A549 (cell line): ENCODE measurements at regions not wholly inside any gene's neighbourhood (a gene's known extent, or its start where the extent isn't known, plus 50 kb on each side); places are given as distances from the start of the nearest gene placed in this dataset.

Experiments
- ATAC-seq, 2 experiments: fragments of 200-7000 bp in 1 of 2; fragments of >200 bp in 1 of 2; cut with Nextera tagmentation in 1 of 2; cut with Tn5 transposase in 1 of 2; 3 replicates each; pipeline versions ENCODE4 v1.8.0 to v1.9.1; 2018 to 2020; ENCODE audit warnings: mild to moderate bottlenecking in 1 of 2, moderate library complexity in 1 of 2
- CTCF ChIA-PET: fragments of 300-600 bp; sonication (Branson Sonifier 250); formaldehyde crosslinking; extraction: SDS; loops from one replicate; lab custom pipeline; 2021; ENCODE audit warnings: antibody characterized with exemption, inconsistent platforms; lab: Yijun Ruan, JAX
- POLR2A ChIA-PET: fragments of 350-600 bp; formaldehyde crosslinking; extraction: SDS; loops from one replicate; lab custom pipeline; 2021; ENCODE audit warnings: antibody characterized with exemption, inconsistent platforms; lab: Yijun Ruan, JAX
- DNase-seq, 2 experiments: peaks; one replicate each; pipeline versions ENCODE4 v3.0.0 to v3.0.0-alpha.2; 2011 to 2016; ENCODE audit warnings: low read depth in 1 of 2, low spot score in 1 of 2
- FAIRE-seq: peaks from 2 replicates; lab custom pipeline; 2011; peaks lifted over from hg19 to GRCh38; lab: Jason Lieb, UNC
- H3K27ac ChIP-seq, 2 experiments: fragments of >200 bp; sonication (Bioruptor Twin); formaldehyde crosslinking; 3 replicates each; pipeline ENCODE4 v1.5.1; 2016 to 2017
- H3K4me1 ChIP-seq: fragments of >200 bp; sonication (Bioruptor Twin); formaldehyde crosslinking; 3 replicates; pipeline ENCODE4 v1.6.1; 2016
- H3K4me2 ChIP-seq: fragments of >200 bp; sonication (Bioruptor Twin); formaldehyde crosslinking; 3 replicates; pipeline ENCODE4 v1.6.1; 2016
- H3K4me3 ChIP-seq: fragments of >200 bp; sonication (Bioruptor Twin); formaldehyde crosslinking; 3 replicates; pipeline ENCODE4 v1.5.1; 2016
- H3K9me3 ChIP-seq: fragments of >200 bp; sonication (Bioruptor Twin); formaldehyde crosslinking; 3 replicates; pipeline ENCODE4 v1.6.1; 2016
- BHLHE40 ChIP-seq: IDR thresholded peaks from 2 replicates; pipeline ENCODE4 v1.6.1; 2012; ENCODE audit warnings: low read depth, low read length, inconsistent platforms
- CHD2 ChIP-seq: fragments of 150-350 bp; IDR thresholded peaks from 2 replicates; pipeline ENCODE4 v1.6.1; 2014; ENCODE audit warnings: low read length; ENCODE audit not compliant: partially characterized antibody
- FOSL2 ChIP-seq, 2 experiments: fragments of 450-650 bp in 1 of 2; fragments of >200 bp in 1 of 2; sonication (Bioruptor Twin) in 1 of 2; formaldehyde crosslinking; IDR thresholded peaks; 2 replicates each; pipeline versions ENCODE4 v1.5.0 to v1.6.1; 2016 to 2020; ENCODE audit warnings: mild to moderate bottlenecking in 1 of 2, moderate library complexity in 1 of 2
- KDM1A ChIP-seq: fragments of 200-600 bp; sonication (generic); IDR thresholded peaks from 2 replicates; pipeline ENCODE4 v1.6.1; 2016; ENCODE audit warnings: low read depth, mild to moderate bottlenecking
- KDM5A ChIP-seq: fragments of 200-600 bp; sonication (generic); IDR thresholded peaks from 2 replicates; pipeline ENCODE4 v1.6.1; 2016; ENCODE audit warnings: antibody characterized with exemption, mild to moderate bottlenecking
- NFE2L2 ChIP-seq: fragments of 150-350 bp; conservative IDR thresholded peaks from 2 replicates; pipeline ENCODE4 v1.6.1; 2014; ENCODE audit warnings: low read length
- NR3C1 ChIP-seq: fragments of >200 bp; sonication (Bioruptor Twin); formaldehyde crosslinking; IDR thresholded peaks from 3 replicates; pipeline ENCODE4 v1.6.1; 2017
- WGBS: methylation state at CpG from one replicate; pipeline ENCODE4 v1.1.6; 2017; ENCODE audit errors: missing lambda C conversion rate; 5-methylcytosine and 5-hydroxymethylcytosine counted together
- small RNA-seq, 6 experiments: library from RNA; depleted of rRNA; stranded (forward); fragments of <200 nt; gene quantifications; one replicate each; pipeline ENCODE3, GENCODE V24; 2012
- TF ChIP-seq, protein P1 (sequence below): fragments of >200 bp; sonication (Bioruptor Twin); formaldehyde crosslinking; IDR thresholded peaks from 2 replicates; pipeline ENCODE4 v1.6.1; 2016
- TF ChIP-seq, protein P2 (sequence below): fragments of >200 bp; sonication (Bioruptor Twin); formaldehyde crosslinking; IDR thresholded peaks from 3 replicates; pipeline ENCODE4 v1.6.1; 2016
- TF ChIP-seq, protein P3 (sequence below): IDR thresholded peaks from 2 replicates; pipeline ENCODE4 v1.6.1; 2012; ENCODE audit warnings: low read depth, borderline replicate concordance

DNA sequence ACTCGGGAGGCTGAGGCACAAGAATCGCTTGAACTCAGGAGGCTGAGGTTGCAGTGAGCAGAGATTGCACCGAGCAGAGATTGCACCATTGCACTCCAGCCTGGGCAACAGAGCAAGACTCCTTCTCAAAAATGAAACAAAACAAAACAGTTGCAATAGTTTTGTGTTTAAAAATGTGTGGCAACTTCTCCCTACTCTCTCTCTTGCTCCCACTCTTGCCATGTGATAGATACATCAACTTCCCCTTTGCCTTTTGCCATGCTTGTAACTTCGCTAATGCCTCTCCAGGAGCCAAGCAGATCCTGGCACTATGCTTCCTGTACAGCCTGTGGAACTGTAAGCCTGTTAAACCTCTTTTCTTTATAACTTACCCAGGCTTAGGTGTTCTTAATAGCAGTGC lies 52.5 kb upstream of the INTU start (continued):
- TF ChIP-seq, protein P1, sequence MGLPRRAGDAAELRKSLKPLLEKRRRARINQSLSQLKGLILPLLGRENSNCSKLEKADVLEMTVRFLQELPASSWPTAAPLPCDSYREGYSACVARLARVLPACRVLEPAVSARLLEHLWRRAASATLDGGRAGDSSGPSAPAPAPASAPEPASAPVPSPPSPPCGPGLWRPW: no peak

DNA sequence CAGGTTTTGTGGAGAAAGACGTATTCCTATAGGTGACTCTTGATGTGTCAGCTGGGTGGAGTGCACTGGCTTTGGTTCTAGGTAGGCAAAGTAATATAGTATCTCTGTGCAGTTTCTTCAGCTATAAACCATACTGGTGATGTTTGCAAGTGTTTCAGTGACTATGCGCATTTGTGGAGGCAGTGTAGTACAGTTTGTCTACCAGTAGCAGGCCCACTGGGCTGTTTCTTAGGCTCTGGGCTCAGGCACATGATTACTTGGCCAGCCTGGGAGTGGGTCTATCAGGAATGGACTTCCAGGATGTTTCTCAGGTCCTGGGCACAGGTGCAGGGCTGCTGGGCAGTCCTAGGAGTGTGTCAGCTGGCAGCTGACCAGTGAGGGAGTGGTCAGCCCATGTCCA lies 51.9 kb upstream of the INTU start:
- ATAC-seq: peak in 1 of 2 experiments; percentile 60; a peak in 3 of 6 replicates
- ChIA-PET CTCF (no interaction called here), POLR2A (no interaction called here)
- H3K4me2 ChIP-seq: no peak overlapping the region
- WGBS: 50% methylated on average over 1 of the region's 2 CpGs
- DNase-seq: peak in 1 of 2 experiments; percentile 4
- H3K9me3 ChIP-seq: no peaks in the 10 kb centered on the region
- TF ChIP-seq KDM5A (no peak), KDM1A (no peak), BHLHE40 (no peak), CHD2 (no peak), NFE2L2 (no peak), FOSL2 (IDR thresholded peaks at IDR 0.05) (no peak), FOSL2 (CRISPR knock-in tag; IDR thresholded peaks at IDR 0.05) (no peak), NR3C1 (no peak)
- TF ChIP-seq, protein P2, sequence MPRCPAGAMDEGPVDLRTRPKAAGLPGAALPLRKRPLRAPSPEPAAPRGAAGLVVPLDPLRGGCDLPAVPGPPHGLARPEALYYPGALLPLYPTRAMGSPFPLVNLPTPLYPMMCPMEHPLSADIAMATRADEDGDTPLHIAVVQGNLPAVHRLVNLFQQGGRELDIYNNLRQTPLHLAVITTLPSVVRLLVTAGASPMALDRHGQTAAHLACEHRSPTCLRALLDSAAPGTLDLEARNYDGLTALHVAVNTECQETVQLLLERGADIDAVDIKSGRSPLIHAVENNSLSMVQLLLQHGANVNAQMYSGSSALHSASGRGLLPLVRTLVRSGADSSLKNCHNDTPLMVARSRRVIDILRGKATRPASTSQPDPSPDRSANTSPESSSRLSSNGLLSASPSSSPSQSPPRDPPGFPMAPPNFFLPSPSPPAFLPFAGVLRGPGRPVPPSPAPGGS: no peak
- TF ChIP-seq, protein P1: no peak
- TF ChIP-seq, protein P3, sequence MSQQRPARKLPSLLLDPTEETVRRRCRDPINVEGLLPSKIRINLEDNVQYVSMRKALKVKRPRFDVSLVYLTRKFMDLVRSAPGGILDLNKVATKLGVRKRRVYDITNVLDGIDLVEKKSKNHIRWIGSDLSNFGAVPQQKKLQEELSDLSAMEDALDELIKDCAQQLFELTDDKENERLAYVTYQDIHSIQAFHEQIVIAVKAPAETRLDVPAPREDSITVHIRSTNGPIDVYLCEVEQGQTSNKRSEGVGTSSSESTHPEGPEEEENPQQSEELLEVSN: no peak
- no peak overlapping the region for H3K27ac ChIP-seq
- H3K4me3 ChIP-seq: no peak overlapping the region
- FAIRE-seq: no peak
- no peaks in the 10 kb centered on the region for H3K4me1 ChIP-seq

Small RNA genes lying in the stretch of these regions (small RNA-seq; reads per million reads assigned to genes)
- 0 reads per million in 6 experiments for gene RF00019
